Gastroesophageal sphincter (tissue), 4 donors: ENCODE measurements at regions not wholly inside any gene's neighbourhood (a gene's known extent, or its start where the extent isn't known, plus 50 kb on each side); places are given as distances from the start of the nearest gene placed in this dataset.

Experiments
- ATAC-seq: fragments of 150-250 bp; one replicate; pipeline ENCODE4 v1.9.1; 2016; ENCODE audit warnings: mild to moderate bottlenecking, moderate library complexity
- H3K27ac ChIP-seq, 4 donors: fragments of 200-600 bp; sonication (generic) in 3 of 4; 1 replicate in 3 of 4; 2 replicates in 1 of 4; pipeline ENCODE4 v1.5.1; 2016 to 2019
- H3K27me3 ChIP-seq: fragments of 200-600 bp; sonication (generic); one replicate; pipeline ENCODE4 v1.5.1; 2019
- H3K36me3 ChIP-seq, 2 donors: fragments of 200-600 bp; sonication (generic); one replicate each; pipeline ENCODE4 v1.5.1; 2019; ENCODE audit warnings: control low read depth in 1 of 2
- H3K4me1 ChIP-seq, 3 donors: fragments of 200-600 bp; sonication (generic); 1 replicate in 2 of 3; 2 replicates in 1 of 3; pipeline ENCODE4 v1.5.1; 2016 to 2019; ENCODE audit warnings: control low read depth in 2 of 3
- H3K4me3 ChIP-seq, 2 donors: fragments of 200-600 bp; sonication (generic); one replicate each; pipeline ENCODE4 v1.5.1; 2019; ENCODE audit warnings: mild to moderate bottlenecking in 1 of 2, moderate library complexity in 1 of 2
- H3K9me3 ChIP-seq, 3 donors: fragments of 200-600 bp; sonication (generic); one replicate each; pipeline ENCODE4 v1.5.1; 2017 to 2019; ENCODE audit warnings: control low read depth in 2 of 3
- CTCF ChIP-seq, 4 experiments: fragments of 200-600 bp in 2 of 4; fragments of 450-650 bp in 2 of 4; sonication (generic) in 1 of 4; IDR thresholded peaks; one replicate each; pipeline ENCODE4 v1.5.1; 2017 to 2019; ENCODE audit warnings: antibody characterized with exemption in 4 of 4, mild to moderate bottlenecking in 2 of 4, moderate library complexity in 2 of 4
- EP300 ChIP-seq: sonication (generic); formaldehyde crosslinking; IDR thresholded peaks from one replicate; pipeline ENCODE4 v1.6.1; 2017; ENCODE audit warnings: antibody characterized with exemption, mild to moderate bottlenecking
- POLR2A ChIP-seq, 2 donors: fragments of 450-650 bp; IDR thresholded peaks; one replicate each; pipeline ENCODE4 v1.6.1; 2017; ENCODE audit warnings: antibody characterized with exemption in 2 of 2, mild to moderate bottlenecking in 2 of 2, moderate library complexity in 1 of 2
- POLR2AphosphoS5 ChIP-seq: sonication (generic); formaldehyde crosslinking; IDR thresholded peaks from one replicate; pipeline ENCODE4 v1.6.1; 2017; ENCODE audit warnings: antibody characterized with exemption
- WGBS, 2 donors: methylation state at CpG; one replicate each; pipeline ENCODE4 v1.1.5; 2018; ENCODE audit warnings: low coverage in 1 of 2; 5-methylcytosine and 5-hydroxymethylcytosine counted together

DNA sequence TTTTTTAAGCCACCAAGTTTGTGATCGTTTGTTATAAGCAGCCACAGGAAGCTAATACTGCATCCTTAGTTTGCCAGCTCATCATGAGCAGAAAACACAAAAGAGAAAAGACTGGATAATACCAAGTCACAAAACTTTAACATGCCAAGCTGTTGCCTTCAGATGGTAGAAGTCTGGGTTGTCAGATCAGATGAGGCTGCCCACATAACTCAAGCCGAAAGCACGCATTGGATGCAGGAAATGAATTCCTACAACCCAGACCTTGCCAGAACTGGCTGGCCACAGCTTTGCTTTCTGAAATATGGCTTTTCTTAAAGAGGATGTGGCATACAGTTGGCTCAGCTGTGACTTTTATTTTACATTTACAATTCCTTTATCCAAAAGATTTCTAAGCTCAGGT lies 118.3 kb upstream of the NEO1 start:
- no peaks in the 10 kb centered on the region for H3K4me1 ChIP-seq
- TF ChIP-seq POLR2AphosphoS5 (no peak), POLR2A (IDR thresholded peaks at IDR 0.05) (no peak), CTCF (IDR thresholded peaks at IDR 0.05) (no peak)
- no peaks in the 10 kb centered on the region for H3K9me3 ChIP-seq
- no peak overlapping the region for H3K4me3 ChIP-seq
- peaks cover 20% of the 10 kb centered on the region for H3K27me3 ChIP-seq
- no peak for ATAC-seq
- H3K27ac ChIP-seq: no peak overlapping the region
- WGBS, 2 donors: 33 to 60% methylated on average over 3 of the region's 3 CpGs
- no peaks in the 10 kb centered on the region for H3K36me3 ChIP-seq

GRCh38 chr15:72932472-72932871 lies 119.8 kb upstream of the NEO1 start:
- Histone ChIP-seq H3K4me3 (no peak overlapping the region), H3K27ac (no peak overlapping the region), H3K27me3 (peaks cover 20% of the 10 kb centered on the region), H3K4me1 (no peaks in the 10 kb centered on the region), H3K36me3 (no peaks in the 10 kb centered on the region), H3K9me3 (no peaks in the 10 kb centered on the region)
- ATAC-seq: no peak
- no peak for TF ChIP-seq POLR2A (IDR thresholded peaks at IDR 0.05)
- no peak for TF ChIP-seq POLR2AphosphoS5
- TF ChIP-seq EP300: no peak
- TF ChIP-seq CTCF (IDR thresholded peaks at IDR 0.05): no peak
- WGBS, 2 donors: 64% methylated on average over 2 of the region's 3 CpGs; no CpG with 5 or more reads in 1 of the 2 donors

DNA sequence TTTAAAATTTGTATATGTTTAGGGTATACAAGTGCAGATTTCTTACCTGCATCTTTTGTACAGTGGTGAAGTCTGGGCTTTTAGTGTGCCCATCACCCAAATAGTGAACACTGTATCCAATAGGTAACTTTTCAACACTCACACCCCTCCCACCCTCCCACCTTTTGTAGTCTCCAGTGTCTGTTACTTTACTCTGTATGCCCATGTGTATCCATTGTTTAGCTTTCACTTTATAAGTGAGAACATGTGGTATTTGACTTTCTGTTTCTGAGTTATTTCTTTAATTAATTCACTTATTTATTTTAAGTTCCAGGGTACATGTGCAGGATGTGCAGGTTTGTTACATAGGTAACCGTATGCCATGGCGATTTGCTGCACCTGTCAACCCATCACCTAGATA lies 124.8 kb upstream of the NEO1 start:
- H3K27ac ChIP-seq: no peak overlapping the region
- H3K9me3 ChIP-seq: no peaks in the 10 kb centered on the region
- TF ChIP-seq POLR2AphosphoS5: no peak
- no peak for TF ChIP-seq POLR2A (IDR thresholded peaks at IDR 0.05)
- TF ChIP-seq EP300: no peak
- TF ChIP-seq CTCF (IDR thresholded peaks at IDR 0.05): no peak
- H3K27me3 ChIP-seq: peaks cover 13% of the 10 kb centered on the region
- WGBS, 2 donors: 92 to 100% methylated on average over 1 to 2 of the region's 2 CpGs
- no peaks in the 10 kb centered on the region for H3K4me1 ChIP-seq
- H3K36me3 ChIP-seq: no peaks in the 10 kb centered on the region
- no peak overlapping the region for H3K4me3 ChIP-seq
- no peak for ATAC-seq

DNA sequence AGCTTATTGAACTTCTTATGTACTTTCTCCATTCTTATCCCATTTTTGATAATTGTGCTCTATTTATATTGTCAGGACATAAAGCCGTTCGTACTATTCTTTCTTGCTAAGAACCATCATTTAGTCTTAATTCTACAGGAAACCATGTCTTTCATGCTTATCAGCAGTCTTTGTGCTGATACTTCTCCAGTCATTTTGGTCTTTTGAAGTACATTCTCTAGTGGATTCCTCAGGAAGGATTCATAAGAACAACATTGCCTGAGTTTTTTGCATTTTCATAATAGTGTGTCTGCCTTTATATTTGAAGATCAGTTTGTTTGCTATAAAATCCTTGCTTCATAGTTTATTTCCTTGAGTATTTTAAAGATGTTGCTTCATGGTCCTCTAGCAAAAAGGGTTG lies 126.6 kb upstream of the NEO1 start:
- 54 to 100% methylated on average over 2 of the region's 2 CpGs for WGBS, 2 donors
- TF ChIP-seq EP300 (no peak), CTCF (IDR thresholded peaks at IDR 0.05) (no peak), POLR2A (IDR thresholded peaks at IDR 0.05) (no peak), POLR2AphosphoS5 (no peak)
- Histone ChIP-seq H3K9me3 (no peaks in the 10 kb centered on the region), H3K36me3 (no peaks in the 10 kb centered on the region), H3K27me3 (no peaks in the 10 kb centered on the region), H3K4me1 (no peaks in the 10 kb centered on the region), H3K27ac (no peak overlapping the region), H3K4me3 (no peak overlapping the region)
- ATAC-seq: no peak

DNA sequence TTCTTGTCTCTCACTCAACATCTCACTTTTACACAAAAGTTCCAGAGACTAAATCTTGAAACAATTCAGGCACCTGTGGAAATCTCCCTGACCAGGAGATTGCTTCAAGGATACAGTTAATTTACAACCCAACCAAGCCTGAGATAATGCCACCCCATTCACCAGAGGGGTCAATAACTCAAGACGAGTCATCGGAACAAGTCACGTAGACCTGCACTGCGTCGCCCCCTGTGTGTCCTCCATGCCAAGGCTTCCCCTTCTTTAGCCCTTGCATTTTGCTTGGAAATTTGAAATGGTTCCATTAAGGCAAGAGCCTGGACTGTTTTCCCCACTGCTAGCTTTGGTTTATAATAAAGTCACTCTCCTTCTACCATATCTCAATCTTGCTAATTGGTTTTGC lies 129.0 kb upstream of the NEO1 start:
- Histone ChIP-seq H3K4me3 (no peak overlapping the region), H3K4me1 (no peaks in the 10 kb centered on the region), H3K9me3 (no peaks in the 10 kb centered on the region), H3K27me3 (no peaks in the 10 kb centered on the region), H3K36me3 (no peaks in the 10 kb centered on the region), H3K27ac (no peak overlapping the region)
- no peak for TF ChIP-seq EP300
- TF ChIP-seq POLR2A (IDR thresholded peaks at IDR 0.05): no peak
- no peak for TF ChIP-seq CTCF (IDR thresholded peaks at IDR 0.05)
- TF ChIP-seq POLR2AphosphoS5: no peak
- 78 to 80% methylated on average over 1 to 5 of the region's 5 CpGs for WGBS, 2 donors
- ATAC-seq: no peak
